ENCODE measurements at regions not wholly inside any gene's neighbourhood (a gene's known extent, or its start where the extent isn't known, plus 50 kb on each side); places are given as distances from the start of the nearest gene placed in this dataset.

DNA sequence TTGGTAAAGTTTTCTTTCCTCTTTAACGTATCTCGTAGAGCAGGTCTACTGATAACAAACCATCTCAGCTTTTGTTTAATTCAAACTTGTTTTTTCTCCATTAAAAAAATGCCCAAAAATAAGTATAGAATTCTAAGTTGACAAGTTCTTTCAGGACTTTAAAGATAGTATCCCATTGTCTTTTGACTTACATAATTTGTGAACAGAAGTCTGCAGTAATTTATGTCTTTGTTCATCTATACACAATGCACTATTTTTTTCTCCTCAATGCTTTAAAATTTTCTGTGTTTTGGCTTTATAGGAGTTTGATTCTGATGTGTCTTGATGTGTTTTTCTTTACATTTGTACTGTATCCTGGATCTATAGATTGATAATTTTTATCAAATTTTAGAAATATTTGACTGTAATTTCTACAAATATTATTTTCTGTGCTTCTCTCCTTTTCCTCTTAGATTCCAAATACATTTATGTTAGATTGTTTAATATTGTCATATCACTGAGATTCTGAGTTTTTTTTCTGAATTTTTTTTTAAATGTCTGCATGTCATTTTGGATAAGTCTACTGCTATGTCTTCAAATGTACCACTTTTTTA, 143.3 kb downstream of the FTCDNL1 start:
- 96 to 98% methylated on average over 2 of the region's 2 CpGs for WGBS, 2 donors
- TF ChIP-seq, protein P1, sequence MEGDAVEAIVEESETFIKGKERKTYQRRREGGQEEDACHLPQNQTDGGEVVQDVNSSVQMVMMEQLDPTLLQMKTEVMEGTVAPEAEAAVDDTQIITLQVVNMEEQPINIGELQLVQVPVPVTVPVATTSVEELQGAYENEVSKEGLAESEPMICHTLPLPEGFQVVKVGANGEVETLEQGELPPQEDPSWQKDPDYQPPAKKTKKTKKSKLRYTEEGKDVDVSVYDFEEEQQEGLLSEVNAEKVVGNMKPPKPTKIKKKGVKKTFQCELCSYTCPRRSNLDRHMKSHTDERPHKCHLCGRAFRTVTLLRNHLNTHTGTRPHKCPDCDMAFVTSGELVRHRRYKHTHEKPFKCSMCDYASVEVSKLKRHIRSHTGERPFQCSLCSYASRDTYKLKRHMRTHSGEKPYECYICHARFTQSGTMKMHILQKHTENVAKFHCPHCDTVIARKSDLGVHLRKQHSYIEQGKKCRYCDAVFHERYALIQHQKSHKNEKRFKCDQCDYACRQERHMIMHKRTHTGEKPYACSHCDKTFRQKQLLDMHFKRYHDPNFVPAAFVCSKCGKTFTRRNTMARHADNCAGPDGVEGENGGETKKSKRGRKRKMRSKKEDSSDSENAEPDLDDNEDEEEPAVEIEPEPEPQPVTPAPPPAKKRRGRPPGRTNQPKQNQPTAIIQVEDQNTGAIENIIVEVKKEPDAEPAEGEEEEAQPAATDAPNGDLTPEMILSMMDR (IDR thresholded peaks at IDR 0.05; ENCODE audit: control extremely low read depth, extremely low read depth), result no peak
- Histone ChIP-seq H3K27ac (ENCODE audit: low read depth in 1 of 2, low read length in 1 of 2) (no peak overlapping the region), H3K36me3 (ENCODE audit: control insufficient read depth in 4 of 4, insufficient read depth in 4 of 4, low read length in 4 of 4) (no peaks in the 10 kb centered on the region), H3K27me3 (ENCODE audit: control insufficient read depth in 3 of 3, insufficient read depth in 3 of 3, low read length in 2 of 3) (no peaks in the 10 kb centered on the region), H3K4me1 (ENCODE audit: control insufficient read depth in 5 of 5, insufficient read depth in 5 of 5, low read length in 5 of 5) (no peaks in the 10 kb centered on the region), H3K4me3 (no peak overlapping the region), H3K9me3 (ENCODE audit: control insufficient read depth in 4 of 4, insufficient read depth in 3 of 4, low read length in 3 of 4) (peaks cover 0 to 2% (median under 1%) of the 10 kb centered on the region in 4 donors), H3K9ac (ENCODE audit: insufficient read depth in 1 of 2, low read length in 2 of 2) (no peak overlapping the region)
- ATAC-seq (ENCODE audit: insufficient read depth, low FRiP score) (no peak), DNase-seq (no peak)

- 80 to 81% methylated on average over 1 of the region's 1 CpG for WGBS, 2 donors
Measured at GRCh38 chr2:199705538-199705937, 145.5 kb downstream of the FTCDNL1 start.

DNA sequence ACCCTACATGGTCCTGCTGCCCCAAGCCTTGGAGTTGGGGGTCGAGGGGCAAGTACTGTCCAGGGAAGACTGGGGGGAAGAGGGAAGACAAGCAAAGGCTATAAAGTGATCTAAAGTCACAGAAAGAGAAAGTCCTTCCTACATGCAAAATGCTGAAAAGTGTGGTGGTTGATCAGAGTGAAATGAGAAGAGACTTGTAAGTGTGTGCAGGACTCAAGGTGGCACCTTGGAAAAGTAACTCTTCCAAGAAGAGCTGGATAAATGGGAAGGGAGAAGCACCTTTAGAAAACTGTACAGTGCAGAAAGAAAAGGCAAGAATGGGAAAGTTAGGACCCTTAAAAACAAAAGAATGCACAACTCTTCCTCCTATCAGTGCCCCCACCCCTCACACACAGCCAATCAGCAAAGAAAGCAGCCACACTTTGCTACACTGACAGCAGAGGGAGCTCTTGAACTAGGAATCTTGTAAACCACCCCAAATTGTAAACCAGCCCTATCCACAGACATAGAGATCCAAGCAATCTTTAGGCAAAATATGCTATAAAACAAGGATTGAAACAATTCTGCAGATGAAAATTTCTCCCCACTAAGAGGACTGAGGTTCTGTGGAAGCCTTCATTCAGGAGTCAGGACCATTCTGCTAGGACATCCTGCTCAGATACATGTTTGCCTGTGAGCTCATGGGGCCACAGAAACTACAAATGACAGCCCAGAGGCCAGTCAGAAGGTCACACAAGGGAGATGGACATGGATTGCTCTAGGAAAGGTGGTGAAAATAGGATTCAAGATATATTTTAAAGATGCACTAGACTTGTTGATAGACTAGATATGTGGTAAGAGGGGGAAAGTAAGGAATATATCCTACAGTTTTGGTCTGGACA, 146.4 kb downstream of the FTCDNL1 start:
- H3K27me3 ChIP-seq (ENCODE audit: control insufficient read depth in 3 of 3, insufficient read depth in 3 of 3, low read length in 2 of 3), result no peaks in the 10 kb centered on the region
- WGBS, 2 donors, result 76 to 90% methylated on average over 1 of the region's 1 CpG
- H3K27ac ChIP-seq (ENCODE audit: low read depth in 1 of 2, low read length in 1 of 2), result no peak overlapping the region
- peak; percentile 37 to 53 (median 52) for DNase-seq
- H3K9ac ChIP-seq (ENCODE audit: insufficient read depth in 1 of 2, low read length in 2 of 2), result no peak overlapping the region
- no peak overlapping the region for H3K4me3 ChIP-seq
- H3K4me1 ChIP-seq (ENCODE audit: control insufficient read depth in 5 of 5, insufficient read depth in 5 of 5, low read length in 5 of 5), result no peaks in the 10 kb centered on the region
- TF ChIP-seq, protein P1 (IDR thresholded peaks at IDR 0.05; ENCODE audit: control extremely low read depth, extremely low read depth), result peak; percentile 53
- H3K9me3 ChIP-seq (ENCODE audit: control insufficient read depth in 4 of 4, insufficient read depth in 3 of 4, low read length in 3 of 4), result peaks cover 0 to 2% (median under 1%) of the 10 kb centered on the region in 4 donors
- ATAC-seq (ENCODE audit: insufficient read depth, low FRiP score), result peak; percentile 81
- no peaks in the 10 kb centered on the region for H3K36me3 ChIP-seq (ENCODE audit: control insufficient read depth in 4 of 4, insufficient read depth in 4 of 4, low read length in 4 of 4)

More at GRCh38 chr2:199705538-199705937, 145.5 kb downstream of the FTCDNL1 start:
- Histone ChIP-seq H3K36me3 (ENCODE audit: control insufficient read depth in 4 of 4, insufficient read depth in 4 of 4, low read length in 4 of 4) (no peaks in the 10 kb centered on the region), H3K9me3 (ENCODE audit: control insufficient read depth in 4 of 4, insufficient read depth in 3 of 4, low read length in 3 of 4) (peaks cover 0 to 2% (median under 1%) of the 10 kb centered on the region in 4 donors), H3K27ac (ENCODE audit: low read depth in 1 of 2, low read length in 1 of 2) (no peak overlapping the region), H3K9ac (ENCODE audit: insufficient read depth in 1 of 2, low read length in 2 of 2) (no peak overlapping the region), H3K27me3 (ENCODE audit: control insufficient read depth in 3 of 3, insufficient read depth in 3 of 3, low read length in 2 of 3) (no peaks in the 10 kb centered on the region), H3K4me1 (ENCODE audit: control insufficient read depth in 5 of 5, insufficient read depth in 5 of 5, low read length in 5 of 5) (no peaks in the 10 kb centered on the region), H3K4me3 (no peak overlapping the region)
- no peak for ATAC-seq (ENCODE audit: insufficient read depth, low FRiP score)
- DNase-seq, result no peak
- TF ChIP-seq, protein P1 (IDR thresholded peaks at IDR 0.05; ENCODE audit: control extremely low read depth, extremely low read depth), result no peak
